ENCODE measurements at regions not wholly inside any gene's neighbourhood (a gene's known extent, or its start where the extent isn't known, plus 50 kb on each side); places are given as distances from the start of the nearest gene placed in this dataset.

DNA sequence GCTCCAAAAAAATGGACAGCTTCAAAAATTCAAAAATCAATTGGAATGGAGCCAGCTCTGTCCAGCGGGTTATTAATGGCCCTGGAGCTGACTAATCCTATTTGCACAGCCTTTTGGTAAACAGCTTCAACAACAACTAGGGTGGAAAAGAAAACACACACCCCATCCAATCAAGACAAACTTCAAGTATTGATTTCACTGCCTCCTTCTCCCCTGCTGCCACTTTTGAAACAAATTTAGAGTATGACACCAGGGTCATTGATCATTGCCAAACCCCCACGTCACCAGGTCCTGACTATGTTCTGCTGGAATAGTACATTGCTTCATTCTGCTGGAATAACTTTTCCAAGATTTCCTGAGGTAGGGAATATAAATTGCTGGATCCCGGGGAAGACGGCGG is 56.8 kb upstream of the GTF3A start:
- Histone ChIP-seq H3K36me3 (ENCODE audit: control insufficient read depth, insufficient read depth, low read length) (no peaks in the 10 kb centered on the region), H3K27ac (ENCODE audit: low read depth, low read length) (no peak overlapping the region), H3K9ac (ENCODE audit: low read depth, low read length) (no peak overlapping the region), H3K27me3 (ENCODE audit: control insufficient read depth, insufficient read depth, low read length) (peaks cover 6% of the 10 kb centered on the region; the same call in 1 of the 2 replicates), H3K4me1 (ENCODE audit: control insufficient read depth, insufficient read depth, low read length) (no peaks in the 10 kb centered on the region), H3K4me3 (ENCODE audit: low read depth, low read length) (no peak overlapping the region), H3K9me3 (ENCODE audit: control insufficient read depth, insufficient read depth, low read length) (0 out of 2 replicates have a peak, but pooled peaks cover 5% of the 10 kb centered on the region)

DNA sequence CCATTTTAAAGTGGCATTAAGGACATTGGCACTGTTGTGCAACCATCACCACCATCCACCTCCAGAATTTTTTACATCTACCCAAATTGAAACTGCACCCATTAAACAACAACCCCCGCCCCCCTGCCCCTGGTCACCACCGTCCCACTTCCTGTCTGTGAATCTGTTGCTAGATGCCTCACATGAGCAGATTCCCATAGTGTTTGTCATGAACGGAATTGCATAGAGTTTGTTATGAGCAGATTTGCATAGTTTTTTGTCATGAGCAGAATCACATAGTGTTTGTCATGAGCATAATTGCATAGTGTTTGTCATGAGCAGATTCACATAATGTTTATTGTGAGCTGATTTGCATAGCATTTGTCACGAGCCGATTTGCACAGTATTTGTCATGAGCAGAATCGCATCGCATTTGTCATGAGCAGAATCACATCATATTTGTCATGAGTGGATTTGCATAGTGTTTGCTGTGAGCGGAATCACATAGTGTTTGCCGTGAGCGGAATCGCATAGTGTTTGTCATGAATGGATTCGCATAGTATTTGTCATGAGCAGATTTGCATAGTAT is 54.0 kb upstream of the GTF3A start:
- no peaks in the 10 kb centered on the region for H3K36me3 ChIP-seq (ENCODE audit: control insufficient read depth, insufficient read depth, low read length)
- no peaks in the 10 kb centered on the region; the same call in 1 of the 2 replicates for H3K27me3 ChIP-seq (ENCODE audit: control insufficient read depth, insufficient read depth, low read length)
- H3K4me1 ChIP-seq (ENCODE audit: control insufficient read depth, insufficient read depth, low read length): no peaks in the 10 kb centered on the region
- H3K9ac ChIP-seq (ENCODE audit: low read depth, low read length): no peak overlapping the region
- H3K27ac ChIP-seq (ENCODE audit: low read depth, low read length): no peak overlapping the region
- H3K9me3 ChIP-seq (ENCODE audit: control insufficient read depth, insufficient read depth, low read length): 0 out of 2 replicates have a peak, but pooled peaks cover 5% of the 10 kb centered on the region
- no peak overlapping the region for H3K4me3 ChIP-seq (ENCODE audit: low read depth, low read length)

DNA sequence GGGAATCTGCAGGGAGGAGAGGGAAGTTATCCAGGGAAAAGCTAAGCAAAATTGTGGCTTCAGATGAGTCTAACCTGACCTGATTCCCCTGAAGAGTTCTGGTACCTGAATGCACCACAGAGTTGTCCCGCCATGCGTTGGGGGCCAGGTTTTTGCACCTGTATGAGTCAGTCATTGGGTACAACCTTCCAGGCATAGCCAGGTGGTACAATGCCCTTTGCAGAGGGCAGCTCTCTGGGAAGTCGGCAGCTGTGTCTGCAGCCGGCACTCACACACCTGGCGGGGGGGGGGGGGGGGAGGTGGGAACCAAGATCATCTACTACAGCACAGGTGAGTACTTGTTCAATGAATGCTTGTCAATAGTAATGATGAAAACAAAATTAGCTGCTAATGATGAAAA is 52.5 kb upstream of the GTF3A start:
- H3K27me3 ChIP-seq (ENCODE audit: control insufficient read depth, insufficient read depth, low read length): no peaks in the 10 kb centered on the region; the same call in 1 of the 2 replicates
- 0 out of 2 replicates have a peak, but pooled peaks cover 2% of the 10 kb centered on the region for H3K4me1 ChIP-seq (ENCODE audit: control insufficient read depth, insufficient read depth, low read length)
- no peak overlapping the region for H3K27ac ChIP-seq (ENCODE audit: low read depth, low read length)
- H3K4me3 ChIP-seq (ENCODE audit: low read depth, low read length): no peak overlapping the region
- H3K9ac ChIP-seq (ENCODE audit: low read depth, low read length): no peak overlapping the region
- no peaks in the 10 kb centered on the region for H3K36me3 ChIP-seq (ENCODE audit: control insufficient read depth, insufficient read depth, low read length)
- H3K9me3 ChIP-seq (ENCODE audit: control insufficient read depth, insufficient read depth, low read length): 0 out of 2 replicates have a peak, but pooled peaks cover 5% of the 10 kb centered on the region

DNA sequence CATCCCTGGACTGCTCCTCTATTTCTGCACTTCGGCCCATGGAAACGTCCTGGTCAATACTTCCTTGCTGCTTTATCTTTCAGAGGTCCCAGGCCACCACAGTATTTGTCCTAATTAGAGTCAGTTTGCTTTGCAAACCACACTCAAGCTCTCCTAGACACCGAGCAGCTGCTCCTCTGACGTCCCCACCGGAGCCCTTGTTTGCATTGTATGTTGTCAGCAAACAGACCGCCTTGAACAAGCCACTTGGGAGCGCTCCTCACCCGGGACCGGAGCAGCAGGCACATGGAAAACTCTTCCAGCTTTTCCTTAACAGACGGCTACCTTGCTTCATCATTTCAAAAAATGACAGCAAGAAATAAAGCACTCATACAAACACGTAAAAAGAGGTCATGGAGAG is 51.5 kb upstream of the GTF3A start:
- no peak overlapping the region for H3K27ac ChIP-seq (ENCODE audit: low read depth, low read length)
- no peak overlapping the region for H3K9ac ChIP-seq (ENCODE audit: low read depth, low read length)
- no peak overlapping the region for H3K4me3 ChIP-seq (ENCODE audit: low read depth, low read length)
- H3K9me3 ChIP-seq (ENCODE audit: control insufficient read depth, insufficient read depth, low read length): 0 out of 2 replicates have a peak, but pooled peaks cover 5% of the 10 kb centered on the region
- H3K4me1 ChIP-seq (ENCODE audit: control insufficient read depth, insufficient read depth, low read length): 0 out of 2 replicates have a peak, but pooled peaks cover 2% of the 10 kb centered on the region
- H3K36me3 ChIP-seq (ENCODE audit: control insufficient read depth, insufficient read depth, low read length): no peaks in the 10 kb centered on the region
- H3K27me3 ChIP-seq (ENCODE audit: control insufficient read depth, insufficient read depth, low read length): no peaks in the 10 kb centered on the region; the same call in 1 of the 2 replicates

DNA sequence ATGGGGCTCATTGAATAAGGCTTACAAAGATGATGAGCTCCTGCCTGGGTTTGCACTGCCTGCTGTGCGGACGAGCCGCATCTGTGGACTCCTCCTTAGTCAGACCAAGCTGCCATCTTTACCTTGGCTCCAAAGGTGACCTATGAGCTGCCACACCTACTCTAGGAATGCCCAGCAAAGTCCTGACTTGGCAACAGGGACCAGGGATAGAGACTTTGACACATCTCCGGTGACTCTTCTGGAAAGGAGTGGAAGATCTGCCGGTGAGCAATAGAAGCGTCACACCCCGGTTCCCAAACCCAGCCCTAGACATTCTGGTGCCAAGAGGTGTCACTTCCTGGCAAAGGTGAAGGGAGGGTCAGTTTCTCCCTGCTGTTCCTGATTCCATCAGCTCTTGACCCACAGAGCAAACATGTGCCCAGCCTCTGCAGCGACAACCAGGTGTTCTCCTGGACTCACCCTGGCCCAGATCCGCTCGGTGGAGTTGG is 50.2 kb upstream of the GTF3A start:
- H3K27me3 ChIP-seq (ENCODE audit: control insufficient read depth, insufficient read depth, low read length): no peaks in the 10 kb centered on the region; the same call in 1 of the 2 replicates
- 0 out of 2 replicates have a peak, but pooled peaks cover 5% of the 10 kb centered on the region for H3K9me3 ChIP-seq (ENCODE audit: control insufficient read depth, insufficient read depth, low read length)
- no peak overlapping the region for H3K27ac ChIP-seq (ENCODE audit: low read depth, low read length)
- 0 out of 2 replicates have a peak, but pooled peaks cover 2% of the 10 kb centered on the region for H3K4me1 ChIP-seq (ENCODE audit: control insufficient read depth, insufficient read depth, low read length)
- no peaks in the 10 kb centered on the region for H3K36me3 ChIP-seq (ENCODE audit: control insufficient read depth, insufficient read depth, low read length)
- no peak overlapping the region for H3K9ac ChIP-seq (ENCODE audit: low read depth, low read length)
- no peak overlapping the region for H3K4me3 ChIP-seq (ENCODE audit: low read depth, low read length)

Data from HUES48 (cell line).